AG04449 (cell line): ENCODE measurements at regions not wholly inside any gene's neighbourhood (a gene's known extent, or its start where the extent isn't known, plus 50 kb on each side); places are given as distances from the start of the nearest gene placed in this dataset.

Source experiments
- CTCF ChIA-PET: fragments of 350-600 bp; formaldehyde crosslinking; extraction: SDS; loops from one replicate; lab custom pipeline; 2021; ENCODE audit warnings: antibody characterized with exemption; lab: Yijun Ruan, JAX
- POLR2A ChIA-PET: fragments of 400-600, 350-600 bp; formaldehyde crosslinking; extraction: SDS; loops from one replicate; lab custom pipeline; 2020; ENCODE audit warnings: antibody characterized with exemption, inconsistent platforms; lab: Yijun Ruan, JAX
- DNase-seq: peaks from one replicate; pipeline ENCODE4 v3.0.0-alpha.2; 2010; ENCODE audit warnings: low read depth, low spot score
- H3K4me3 ChIP-seq: 2 replicates; pipeline ENCODE4 v1.5.1; 2011; ENCODE audit warnings: low read depth, mild to moderate bottlenecking, control low read depth, low read length
- CTCF ChIP-seq: IDR thresholded peaks from one replicate; pipeline ENCODE4 v1.5.1; 2011; ENCODE audit warnings: mild to moderate bottlenecking, moderate library complexity, low read length, control low read depth, inconsistent platforms; ENCODE audit not compliant: insufficient read depth; ENCODE audit errors: missing control alignments

GRCh38 chr2:49369650-49370049 is 215.3 kb upstream of the FSHR start:
- ChIA-PET CTCF (no interaction called here), POLR2A (no interaction called here)
- no peak for TF ChIP-seq CTCF
- no peak for DNase-seq
- H3K4me3 ChIP-seq = no peak overlapping the region

GRCh38 chr2:49369101-49369500 is 214.8 kb upstream of the FSHR start:
- TF ChIP-seq CTCF = no peak
- no peak for DNase-seq
- no peak overlapping the region for H3K4me3 ChIP-seq
- POLR2A ChIA-PET = no interaction called here
- CTCF ChIA-PET = no interaction called here

- POLR2A ChIA-PET = no interaction called here
- no peak for DNase-seq
- no peak overlapping the region for H3K4me3 ChIP-seq
- CTCF ChIA-PET = no interaction called here
- TF ChIP-seq CTCF = no peak
Measured at GRCh38 chr2:49367003-49367402, 212.7 kb upstream of the FSHR start.

DNA sequence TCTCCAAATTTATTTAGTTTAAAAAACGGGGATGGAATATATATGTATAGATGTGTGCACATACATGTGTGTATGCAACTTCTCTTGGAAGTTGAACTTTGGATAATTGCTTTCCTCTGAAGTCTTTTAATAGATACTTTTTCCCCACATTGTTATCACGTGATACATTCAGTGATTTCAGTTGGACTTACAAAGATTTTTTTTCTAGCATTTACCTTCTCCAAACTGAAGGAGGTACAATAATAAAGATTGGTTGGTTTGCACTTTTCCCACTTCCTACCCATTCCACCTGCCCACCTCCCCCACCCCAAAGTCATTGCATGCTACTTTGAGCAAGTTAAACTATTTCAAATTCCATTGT is 206.1 kb upstream of the FSHR start:
- no peak for DNase-seq
- no peak overlapping the region for H3K4me3 ChIP-seq
- TF ChIP-seq CTCF = no peak
- ChIA-PET POLR2A (no interaction called here), CTCF (no interaction called here)

DNA sequence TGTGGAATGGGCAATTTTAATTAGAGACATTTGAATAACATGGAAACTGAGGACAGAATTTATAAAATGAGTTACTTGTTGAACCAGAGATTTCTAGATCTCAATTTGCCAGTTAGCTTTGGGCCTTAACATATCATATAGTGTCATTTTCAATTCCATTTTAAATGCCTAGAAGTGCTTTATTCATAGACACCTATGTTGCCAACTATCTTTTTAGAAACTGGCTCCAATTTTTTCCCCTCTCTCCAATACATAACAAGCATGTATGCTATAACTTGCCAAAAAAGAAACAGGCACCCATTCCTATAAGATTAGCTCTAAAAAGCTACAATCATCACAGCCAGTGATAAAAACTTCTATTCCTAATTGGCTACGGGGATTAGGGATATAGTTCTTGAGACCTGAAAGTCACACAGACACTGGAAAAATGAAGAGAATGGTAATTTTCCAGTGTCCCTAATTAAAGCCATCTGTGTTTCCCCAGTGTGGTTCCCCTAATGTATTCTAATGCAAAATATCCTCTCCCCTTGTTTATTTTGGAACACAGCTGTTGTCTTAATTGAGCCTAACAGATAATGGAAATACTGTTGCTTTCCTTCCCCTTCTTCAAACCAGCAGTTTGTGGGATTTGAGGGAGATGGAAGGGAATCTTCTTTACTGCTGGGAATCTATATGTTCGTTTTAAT is 205.5 kb upstream of the FSHR start:
- H3K4me3 ChIP-seq = no peak overlapping the region
- no peak for DNase-seq
- CTCF ChIA-PET = no interaction called here
- POLR2A ChIA-PET = no interaction called here
- no peak for TF ChIP-seq CTCF

DNA sequence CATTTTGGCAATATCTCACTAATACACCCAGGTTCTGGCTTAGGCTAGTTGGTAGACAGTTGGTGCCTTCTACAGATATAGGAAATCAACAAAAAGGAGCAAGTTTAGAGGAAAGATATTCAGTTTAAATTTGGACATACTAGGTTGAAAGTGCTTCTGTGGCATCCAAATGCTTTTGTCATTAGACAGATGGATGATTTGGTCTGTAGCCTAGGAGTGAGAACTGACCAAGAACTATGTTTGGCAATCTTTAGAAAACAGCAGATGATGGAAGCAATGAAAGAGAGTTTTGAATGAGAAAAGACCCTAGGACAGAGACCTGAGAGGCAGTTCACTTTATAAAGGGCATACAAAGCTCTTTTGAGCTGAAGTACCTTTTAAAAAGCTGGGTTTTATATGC is 201.3 kb upstream of the FSHR start:
- DNase-seq = no peak
- no peak overlapping the region for H3K4me3 ChIP-seq
- ChIA-PET CTCF (no interaction called here), POLR2A (no interaction called here)
- no peak for TF ChIP-seq CTCF
